NCI-H82 (cell line): ENCODE measurements at regions not wholly inside any gene's neighbourhood (a gene's known extent, or its start where the extent isn't known, plus 50 kb on each side); places are given as distances from the start of the nearest gene placed in this dataset.

Experiments used
- DNase-seq: peaks from one replicate; lab custom pipeline; 2025; lab: John Stamatoyannopoulos, UW

- DNase-seq = no peak
These were observed 178.4 kb downstream of the MRPL14 start for GRCh38 chr6:43948527-43949485.

- DNase-seq = no peak
These were observed 177.8 kb downstream of the VEGFA start for GRCh38 chr6:43947860-43948259.

- no peak for DNase-seq
These were observed 176.8 kb downstream of the VEGFA start for GRCh38 chr6:43946641-43947363.

- DNase-seq = no peak
These were observed 175.7 kb downstream of the VEGFA start for GRCh38 chr6:43945768-43946080.

GRCh38 chr6:43944908-43945767 is 175.1 kb downstream of the VEGFA start:
- DNase-seq = no peak

- DNase-seq = no peak
These were observed 173.8 kb downstream of the VEGFA start for GRCh38 chr6:43943781-43944250.

GRCh38 chr6:43943099-43943766 is 173.2 kb downstream of the VEGFA start:
- no peak for DNase-seq

- no peak for DNase-seq
These were observed 172.6 kb downstream of the VEGFA start for GRCh38 chr6:43942616-43943015.

- DNase-seq = peak; percentile 94
These were observed 172.0 kb downstream of the VEGFA start for GRCh38 chr6:43942011-43942442.

GRCh38 chr6:43941174-43941573 is 171.2 kb downstream of the VEGFA start:
- DNase-seq = no peak

GRCh38 chr6:43940393-43941087 is 170.5 kb downstream of the VEGFA start:
- no peak for DNase-seq

GRCh38 chr6:43940071-43940392 is 170.0 kb downstream of the VEGFA start:
- no peak for DNase-seq

GRCh38 chr6:43939281-43940070 is 169.5 kb downstream of the VEGFA start:
- DNase-seq = no peak

- peak; percentile 40 for DNase-seq
These were observed 168.4 kb downstream of the VEGFA start for GRCh38 chr6:43938178-43939105.

- no peak for DNase-seq
These were observed 167.5 kb downstream of the VEGFA start for GRCh38 chr6:43937236-43938177.

- no peak for DNase-seq
These were observed 166.5 kb downstream of the VEGFA start for GRCh38 chr6:43936476-43936875.

GRCh38 chr6:43935921-43936439 is 166.0 kb downstream of the VEGFA start:
- DNase-seq = no peak
